ENCODE measurements at regions not wholly inside any gene's neighbourhood (a gene's known extent, or its start where the extent isn't known, plus 50 kb on each side); places are given as distances from the start of the nearest gene placed in this dataset.

GRCh38 chr5:73307645-73308355 is 134.8 kb downstream of the TMEM174 start:
- TF ChIP-seq CTCF (IDR thresholded peaks at IDR 0.05) (no peak), POLR2A (IDR thresholded peaks at IDR 0.05) (no peak)

Measured in ovary (tissue), 3 donors.